ENCODE measurements at regions not wholly inside any gene's neighbourhood (a gene's known extent, or its start where the extent isn't known, plus 50 kb on each side); places are given as distances from the start of the nearest gene placed in this dataset.

DNA sequence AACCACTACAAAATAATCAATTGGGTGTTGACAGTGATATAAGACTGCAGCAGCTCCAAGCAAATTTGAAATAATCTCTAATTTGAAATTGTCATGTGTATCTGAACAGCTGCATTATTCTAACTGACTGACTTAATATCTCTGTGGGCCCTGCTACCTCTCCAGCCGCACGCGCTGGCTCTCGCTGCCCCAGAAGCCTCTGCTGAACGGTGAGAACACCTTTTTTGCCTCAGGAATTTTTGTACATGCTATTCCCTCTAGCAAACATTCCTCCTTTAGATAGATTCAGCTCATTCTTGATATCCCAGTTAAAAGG is 155.9 kb upstream of the MDFIC start (continued):
- TF ChIP-seq, protein P1, sequence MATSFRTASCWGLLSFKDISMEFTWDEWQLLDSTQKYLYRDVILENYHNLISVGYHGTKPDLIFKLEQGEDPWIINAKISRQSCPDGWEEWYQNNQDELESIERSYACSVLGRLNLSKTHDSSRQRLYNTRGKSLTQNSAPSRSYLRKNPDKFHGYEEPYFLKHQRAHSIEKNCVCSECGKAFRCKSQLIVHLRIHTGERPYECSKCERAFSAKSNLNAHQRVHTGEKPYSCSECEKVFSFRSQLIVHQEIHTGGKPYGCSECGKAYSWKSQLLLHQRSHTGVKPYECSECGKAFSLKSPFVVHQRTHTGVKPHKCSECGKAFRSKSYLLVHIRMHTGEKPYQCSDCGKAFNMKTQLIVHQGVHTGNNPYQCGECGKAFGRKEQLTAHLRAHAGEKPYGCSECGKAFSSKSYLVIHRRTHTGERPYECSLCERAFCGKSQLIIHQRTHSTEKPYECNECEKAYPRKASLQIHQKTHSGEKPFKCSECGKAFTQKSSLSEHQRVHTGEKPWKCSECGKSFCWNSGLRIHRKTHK (tag by site-specific recombination; IDR thresholded peaks at IDR 0.05) = no peak
- TF ChIP-seq ZNF354C (tag by site-specific recombination; IDR thresholded peaks at IDR 0.05; ENCODE audit: borderline replicate concordance, low read depth) (no peak), ZNF140 (tag by site-specific recombination; IDR thresholded peaks at IDR 0.05) (no peak)

- Histone ChIP-seq H3K4me3 (ENCODE audit: low read depth, low read length) (no peak overlapping the region), H3K4me1 (ENCODE audit: control insufficient read depth, insufficient read depth, low read length) (no peaks in the 10 kb centered on the region), H3K27ac (ENCODE audit: extremely low read depth, low read depth, low read length) (no peak overlapping the region), H3K9me3 (ENCODE audit: control insufficient read depth, insufficient read depth, low read depth, low read length) (no peaks in the 10 kb centered on the region), H3K36me3 (ENCODE audit: control insufficient read depth in 2 of 2, insufficient read depth in 1 of 2, low read length in 2 of 2) (no peaks in the 10 kb centered on the region)
- ChIA-PET POLR2A (no interaction called here), CTCF (interaction anchor here (0.7 kb wide), 2 partner anchors 546 to 659 kb away, joined by 3 read pairs; no protein-coding TSS in a partner anchor)
- no peak for TF ChIP-seq ZNF354C (tag by site-specific recombination; IDR thresholded peaks at IDR 0.05; ENCODE audit: borderline replicate concordance, low read depth)
- TF ChIP-seq ZNF677 (tag by site-specific recombination; IDR thresholded peaks at IDR 0.05) = no peak
- TF ChIP-seq PRDM2 (tag by site-specific recombination; IDR thresholded peaks at IDR 0.05; ENCODE audit: borderline replicate concordance) = no peak
- no peak for TF ChIP-seq KLF7 (tag by site-specific recombination; IDR thresholded peaks at IDR 0.05; ENCODE audit: borderline replicate concordance)
- TF ChIP-seq SP3 (tag by site-specific recombination; IDR thresholded peaks at IDR 0.05) = no peak
- TF ChIP-seq, protein P2, sequence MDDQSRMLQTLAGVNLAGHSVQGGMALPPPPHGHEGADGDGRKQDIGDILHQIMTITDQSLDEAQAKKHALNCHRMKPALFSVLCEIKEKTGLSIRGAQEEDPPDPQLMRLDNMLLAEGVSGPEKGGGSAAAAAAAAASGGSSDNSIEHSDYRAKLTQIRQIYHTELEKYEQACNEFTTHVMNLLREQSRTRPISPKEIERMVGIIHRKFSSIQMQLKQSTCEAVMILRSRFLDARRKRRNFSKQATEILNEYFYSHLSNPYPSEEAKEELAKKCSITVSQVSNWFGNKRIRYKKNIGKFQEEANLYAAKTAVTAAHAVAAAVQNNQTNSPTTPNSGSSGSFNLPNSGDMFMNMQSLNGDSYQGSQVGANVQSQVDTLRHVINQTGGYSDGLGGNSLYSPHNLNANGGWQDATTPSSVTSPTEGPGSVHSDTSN (CRISPR knock-in tag; IDR thresholded peaks at IDR 0.05) = no peak
- no peak for TF ChIP-seq BCL6B (tag by site-specific recombination; IDR thresholded peaks at IDR 0.05)
- TF ChIP-seq ZNF24 (tag by site-specific recombination; IDR thresholded peaks at IDR 0.05) = no peak
- TF ChIP-seq ZNF214 (tag by site-specific recombination; IDR thresholded peaks at IDR 0.05; ENCODE audit: borderline replicate concordance) = no peak
- TF ChIP-seq ZNF670 (tag by site-specific recombination; IDR thresholded peaks at IDR 0.05; ENCODE audit: low read depth) = no peak
- no peak for TF ChIP-seq ZNF785 (tag by site-specific recombination; IDR thresholded peaks at IDR 0.05)
- TF ChIP-seq ZNF510 (tag by site-specific recombination; IDR thresholded peaks at IDR 0.05; ENCODE audit: insufficient replicate concordance) = no peak
- TF ChIP-seq BCL11B (tag by site-specific recombination; IDR thresholded peaks at IDR 0.05; ENCODE audit: low read depth) = no peak
- TF ChIP-seq ZNF777 (tag by site-specific recombination; IDR thresholded peaks at IDR 0.05; ENCODE audit: borderline replicate concordance) = no peak
- TF ChIP-seq, protein P3, sequence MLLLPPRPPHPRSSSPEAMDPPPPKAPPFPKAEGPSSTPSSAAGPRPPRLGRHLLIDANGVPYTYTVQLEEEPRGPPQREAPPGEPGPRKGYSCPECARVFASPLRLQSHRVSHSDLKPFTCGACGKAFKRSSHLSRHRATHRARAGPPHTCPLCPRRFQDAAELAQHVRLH (tag by site-specific recombination; IDR thresholded peaks at IDR 0.05) = no peak
- TF ChIP-seq ZEB2 (tag by site-specific recombination; IDR thresholded peaks at IDR 0.05) = no peak
- no peak for TF ChIP-seq FEZF1 (tag by site-specific recombination; IDR thresholded peaks at IDR 0.05)
- TF ChIP-seq PRDM10 (tag by site-specific recombination; IDR thresholded peaks at IDR 0.05) = no peak
Observed at GRCh38 chr7:114777288-114777687, 144.6 kb upstream of the MDFIC start.

Measured in HEK293 (cell line).